Calu3 (cell line): ENCODE measurements at regions not wholly inside any gene's neighbourhood (a gene's known extent, or its start where the extent isn't known, plus 50 kb on each side); places are given as distances from the start of the nearest gene placed in this dataset.

ENCODE experiments used
- BruUV-seq: library from RNA; stranded (reverse); fragments of 400-500 nt; replicated peaks from 2 replicates; lab custom pipeline; 2021; lab: Mats Ljungman, UMichigan
- CTCF ChIA-PET: fragments of 300-600 bp; sonication (Branson Sonifier 250); formaldehyde crosslinking; loops from one replicate; lab custom pipeline; 2022; ENCODE audit warnings: antibody characterized with exemption; lab: Charles Lee
- DNase-seq: peaks from one replicate; pipeline ENCODE4 v3.0.0; 2022
- H3K27ac Mint-ChIP-seq: one replicate; pipeline ENCODE4 v1.8.0; 2022; ENCODE audit warnings: mixed read lengths; ENCODE audit not compliant: unreplicated experiment
- H3K27me3 Mint-ChIP-seq: one replicate; pipeline ENCODE4 v1.8.0; 2022; ENCODE audit warnings: mixed read lengths; ENCODE audit not compliant: unreplicated experiment
- H3K36me3 Mint-ChIP-seq: one replicate; pipeline ENCODE4 v1.8.0; 2022; ENCODE audit warnings: mild to moderate bottlenecking, moderate library complexity, mixed read lengths; ENCODE audit not compliant: insufficient read depth, unreplicated experiment
- H3K4me1 Mint-ChIP-seq: one replicate; pipeline ENCODE4 v1.8.0; 2022; ENCODE audit warnings: mild to moderate bottlenecking, low read depth, mixed read lengths; ENCODE audit not compliant: unreplicated experiment
- H3K4me3 Mint-ChIP-seq: one replicate; pipeline ENCODE4 v1.8.0; 2022; ENCODE audit warnings: mild to moderate bottlenecking, low read depth, moderate library complexity, mixed read lengths; ENCODE audit not compliant: unreplicated experiment
- H3K9me3 Mint-ChIP-seq: one replicate; pipeline ENCODE4 v1.8.0; 2022; ENCODE audit warnings: low read depth, mixed read lengths; ENCODE audit not compliant: unreplicated experiment
- intact Hi-C: fragments of 100-400 bp; cut with micrococcal nuclease; formaldehyde crosslinking; loops from one replicate; pipeline ENCODE4 v1.10.0; 2022; ENCODE audit not compliant: unreplicated experiment
- TF ChIP-seq, protein P1 (sequence below): fragments of 200-600 bp; IDR thresholded peaks from one replicate; pipeline ENCODE4 v1.8.0; 2022; ENCODE audit warnings: antibody characterized with exemption; ENCODE audit not compliant: unreplicated experiment

DNA sequence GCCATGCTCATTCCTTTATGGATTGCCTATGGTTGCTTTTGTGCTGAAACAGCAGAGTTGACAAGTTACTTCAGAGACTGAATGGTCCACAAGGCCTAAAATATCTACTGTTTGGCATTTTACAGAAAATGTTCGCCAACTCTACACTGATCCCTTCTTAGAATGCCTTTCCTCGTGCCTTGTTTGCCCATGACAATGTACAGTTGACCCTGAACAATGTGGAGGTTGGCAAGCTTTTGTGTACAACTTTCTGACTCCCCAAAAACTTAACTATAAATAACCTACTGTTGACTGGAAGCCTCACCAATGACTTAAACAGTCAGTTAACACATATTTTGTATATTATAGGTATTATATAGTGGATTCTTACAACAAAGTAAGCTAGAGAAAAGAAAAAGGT is 361.4 kb downstream of the EPHA4 start:
- Mint-ChIP-seq H3K4me3 (no peak overlapping the region), H3K27ac (no peak overlapping the region), H3K9me3 (no peaks in the 10 kb centered on the region), H3K36me3 (no peaks in the 10 kb centered on the region), H3K27me3 (no peaks in the 10 kb centered on the region), H3K4me1 (no peaks in the 10 kb centered on the region)
- TF ChIP-seq, protein P1, sequence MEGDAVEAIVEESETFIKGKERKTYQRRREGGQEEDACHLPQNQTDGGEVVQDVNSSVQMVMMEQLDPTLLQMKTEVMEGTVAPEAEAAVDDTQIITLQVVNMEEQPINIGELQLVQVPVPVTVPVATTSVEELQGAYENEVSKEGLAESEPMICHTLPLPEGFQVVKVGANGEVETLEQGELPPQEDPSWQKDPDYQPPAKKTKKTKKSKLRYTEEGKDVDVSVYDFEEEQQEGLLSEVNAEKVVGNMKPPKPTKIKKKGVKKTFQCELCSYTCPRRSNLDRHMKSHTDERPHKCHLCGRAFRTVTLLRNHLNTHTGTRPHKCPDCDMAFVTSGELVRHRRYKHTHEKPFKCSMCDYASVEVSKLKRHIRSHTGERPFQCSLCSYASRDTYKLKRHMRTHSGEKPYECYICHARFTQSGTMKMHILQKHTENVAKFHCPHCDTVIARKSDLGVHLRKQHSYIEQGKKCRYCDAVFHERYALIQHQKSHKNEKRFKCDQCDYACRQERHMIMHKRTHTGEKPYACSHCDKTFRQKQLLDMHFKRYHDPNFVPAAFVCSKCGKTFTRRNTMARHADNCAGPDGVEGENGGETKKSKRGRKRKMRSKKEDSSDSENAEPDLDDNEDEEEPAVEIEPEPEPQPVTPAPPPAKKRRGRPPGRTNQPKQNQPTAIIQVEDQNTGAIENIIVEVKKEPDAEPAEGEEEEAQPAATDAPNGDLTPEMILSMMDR, result no peak
- intact Hi-C loops, result no loop called here
- no TSS peak for BruUV-seq
- CTCF ChIA-PET, result interaction anchor here (0.8 kb wide), 1 partner anchor 1106 kb away, joined by 3 read pairs; no protein-coding TSS in a partner anchor
- DNase-seq, result no peak

DNA sequence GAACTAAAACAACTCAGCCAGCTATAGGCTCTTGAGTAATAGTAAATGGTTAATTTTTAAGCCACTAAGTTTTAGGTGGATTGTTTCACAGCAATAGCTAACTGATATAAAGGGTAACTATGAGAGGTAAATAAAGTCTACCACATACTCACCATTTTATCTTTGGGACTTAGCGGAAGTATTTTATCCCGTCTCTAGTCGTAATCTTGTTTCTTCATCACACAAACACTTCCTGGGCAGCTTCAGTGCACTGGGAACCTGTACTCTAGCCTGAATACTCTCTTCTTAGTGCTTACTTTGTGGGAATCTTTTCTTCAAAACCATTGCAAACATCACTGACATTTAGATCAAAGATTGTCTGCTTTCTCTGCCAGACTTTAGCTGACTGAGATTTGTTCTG is 360.5 kb downstream of the EPHA4 start:
- H3K4me3 Mint-ChIP-seq, result no peak overlapping the region
- no peaks in the 10 kb centered on the region for H3K27me3 Mint-ChIP-seq
- no TSS peak for BruUV-seq
- intact Hi-C loops, result no loop called here
- no peaks in the 10 kb centered on the region for H3K36me3 Mint-ChIP-seq
- no peaks in the 10 kb centered on the region for H3K4me1 Mint-ChIP-seq
- H3K27ac Mint-ChIP-seq, result no peak overlapping the region
- TF ChIP-seq, protein P1, result no peak
- peaks cover 2% of the 10 kb centered on the region for H3K9me3 Mint-ChIP-seq
- DNase-seq, result no peak
- CTCF ChIA-PET, result interaction anchor here (0.8 kb wide), 1 partner anchor 1107 kb away, joined by 3 read pairs; no protein-coding TSS in a partner anchor

DNA sequence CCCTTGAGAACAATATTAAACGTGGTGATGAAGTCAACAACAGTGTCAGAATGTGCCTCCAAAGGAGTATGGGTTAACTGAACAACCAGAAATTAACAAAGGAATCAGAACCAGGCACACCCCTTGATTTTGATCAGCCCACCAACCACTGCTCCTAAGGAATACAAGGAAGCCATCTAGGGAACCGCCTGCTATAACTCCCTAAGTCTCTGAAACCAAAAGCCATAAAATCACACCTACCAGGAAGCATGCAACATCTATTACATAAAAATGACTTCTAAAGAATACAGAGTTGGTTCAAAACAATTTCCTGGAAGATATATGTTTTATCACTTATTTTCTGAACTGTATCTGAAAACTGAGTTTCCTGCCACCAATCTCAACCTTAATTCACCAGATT is 360.0 kb downstream of the EPHA4 start:
- Mint-ChIP-seq H3K4me1 (no peaks in the 10 kb centered on the region), H3K36me3 (no peaks in the 10 kb centered on the region), H3K27me3 (no peaks in the 10 kb centered on the region), H3K4me3 (no peak overlapping the region), H3K27ac (no peak overlapping the region), H3K9me3 (peaks cover 2% of the 10 kb centered on the region)
- CTCF ChIA-PET, result no interaction called here
- no TSS peak for BruUV-seq
- TF ChIP-seq, protein P1, result no peak
- no peak for DNase-seq
- intact Hi-C loops, result no loop called here

DNA sequence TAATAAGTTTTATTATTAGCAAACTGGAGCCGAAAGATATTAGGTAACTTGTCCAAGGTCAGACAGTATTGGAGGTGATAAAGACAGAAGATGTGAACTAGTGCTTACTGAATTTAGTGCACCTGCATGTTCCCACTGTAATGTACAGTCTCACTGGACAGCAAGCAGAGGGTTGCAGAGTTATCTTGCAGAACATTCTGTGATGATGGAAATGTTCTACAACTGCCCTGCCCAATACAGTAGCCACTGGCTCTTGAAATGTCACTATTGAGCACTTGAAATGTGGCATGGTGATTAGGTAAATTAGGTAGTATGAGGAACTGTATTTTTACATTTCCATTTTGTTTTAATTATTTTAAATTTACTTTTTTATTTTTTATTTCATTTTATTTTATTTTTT is 356.6 kb downstream of the EPHA4 start:
- CTCF ChIA-PET, result interaction anchor here (0.6 kb wide), 1 partner anchor 10 kb away, joined by 8 read pairs; no protein-coding TSS in a partner anchor
- Mint-ChIP-seq H3K4me3 (no peak overlapping the region), H3K27me3 (no peaks in the 10 kb centered on the region), H3K36me3 (no peaks in the 10 kb centered on the region), H3K27ac (no peak overlapping the region), H3K9me3 (peaks cover 2% of the 10 kb centered on the region), H3K4me1 (no peaks in the 10 kb centered on the region)
- TF ChIP-seq, protein P1, result no peak
- intact Hi-C loops, result no loop called here
- DNase-seq, result no peak
- no TSS peak for BruUV-seq
